WERI-Rb-1 (cell line): ENCODE measurements at regions not wholly inside any gene's neighbourhood (a gene's known extent, or its start where the extent isn't known, plus 50 kb on each side); places are given as distances from the start of the nearest gene placed in this dataset.

Experiments
- DNase-seq: peaks from one replicate; pipeline ENCODE4 v3.0.0-alpha.2; 2020
- H3K27ac ChIP-seq: fragments of 250-450 bp; sonication (Bioruptor Pico); 2 replicates; pipeline ENCODE4 v1.5.1; 2020; ENCODE audit warnings: mild to moderate bottlenecking, moderate library complexity
- H3K27me3 ChIP-seq: fragments of 250-450 bp; sonication (Bioruptor Pico); 2 replicates; pipeline ENCODE4 v1.5.1; 2021; ENCODE audit warnings: mild to moderate bottlenecking, low read depth, moderate library complexity; ENCODE audit not compliant: insufficient read depth, severe bottlenecking
- H3K36me3 ChIP-seq: fragments of 250-450 bp; sonication (Bioruptor Pico); 2 replicates; pipeline ENCODE4 v1.5.1; 2020; ENCODE audit warnings: mild to moderate bottlenecking, moderate library complexity
- H3K4me3 ChIP-seq: 2 replicates; pipeline ENCODE4 v1.5.1; 2011; ENCODE audit warnings: low read depth, mild to moderate bottlenecking, control low read depth, low read length
- H3K9me3 ChIP-seq: fragments of 250-450 bp; sonication (Bioruptor Pico); 2 replicates; pipeline ENCODE4 v1.5.1; 2021; ENCODE audit warnings: mild to moderate bottlenecking, moderate library complexity; ENCODE audit not compliant: severe bottlenecking
- CTCF ChIP-seq: IDR thresholded peaks from 2 replicates; pipeline ENCODE4 v1.5.1; 2011; ENCODE audit warnings: low read depth, mild to moderate bottlenecking, control low read depth, inconsistent platforms, low read length

GRCh38 chr10:111204838-111205237 lies 128.0 kb downstream of the ADRA2A start:
- TF ChIP-seq CTCF: no peak
- Histone ChIP-seq H3K4me3 (no peak overlapping the region), H3K36me3 (no peaks in the 10 kb centered on the region), H3K9me3 (no peaks in the 10 kb centered on the region), H3K27ac (no peak overlapping the region), H3K27me3 (no peaks in the 10 kb centered on the region)
- DNase-seq: no peak

- Histone ChIP-seq H3K9me3 (no peaks in the 10 kb centered on the region), H3K27ac (no peak overlapping the region), H3K4me3 (no peak overlapping the region), H3K36me3 (no peaks in the 10 kb centered on the region), H3K27me3 (no peaks in the 10 kb centered on the region)
- no peak for DNase-seq
- TF ChIP-seq CTCF: no peak
Measured at GRCh38 chr10:111206521-111206920, 129.7 kb downstream of the ADRA2A start.

- no peak overlapping the region for H3K4me3 ChIP-seq
- 0 out of 2 replicates have a peak, but pooled peaks have one; percentile 21 for TF ChIP-seq CTCF
- no peak for DNase-seq
- H3K9me3 ChIP-seq: no peaks in the 10 kb centered on the region
- no peaks in the 10 kb centered on the region for H3K36me3 ChIP-seq
- no peaks in the 10 kb centered on the region for H3K27me3 ChIP-seq
- no peak overlapping the region for H3K27ac ChIP-seq
Measured at GRCh38 chr10:111207500-111207899, 130.7 kb downstream of the ADRA2A start.

GRCh38 chr10:111208951-111209350 lies 132.1 kb downstream of the ADRA2A start:
- no peak overlapping the region for H3K4me3 ChIP-seq
- no peaks in the 10 kb centered on the region for H3K36me3 ChIP-seq
- TF ChIP-seq CTCF: no peak
- no peaks in the 10 kb centered on the region for H3K9me3 ChIP-seq
- no peak for DNase-seq
- H3K27ac ChIP-seq: no peak overlapping the region
- no peaks in the 10 kb centered on the region for H3K27me3 ChIP-seq

- TF ChIP-seq CTCF: no peak
- DNase-seq: no peak
- Histone ChIP-seq H3K4me3 (no peak overlapping the region), H3K9me3 (no peaks in the 10 kb centered on the region), H3K27ac (no peak overlapping the region), H3K36me3 (no peaks in the 10 kb centered on the region), H3K27me3 (no peaks in the 10 kb centered on the region)
Measured at GRCh38 chr10:111209692-111210091, 132.9 kb downstream of the ADRA2A start.

- TF ChIP-seq CTCF: no peak
- Histone ChIP-seq H3K4me3 (no peak overlapping the region), H3K27me3 (no peaks in the 10 kb centered on the region), H3K27ac (no peak overlapping the region), H3K9me3 (no peaks in the 10 kb centered on the region), H3K36me3 (no peaks in the 10 kb centered on the region)
- DNase-seq: no peak
Measured at GRCh38 chr10:111211241-111211640, 134.4 kb downstream of the ADRA2A start.
